ENCODE measurements at regions not wholly inside any gene's neighbourhood (a gene's known extent, or its start where the extent isn't known, plus 50 kb on each side); places are given as distances from the start of the nearest gene placed in this dataset.

DNA sequence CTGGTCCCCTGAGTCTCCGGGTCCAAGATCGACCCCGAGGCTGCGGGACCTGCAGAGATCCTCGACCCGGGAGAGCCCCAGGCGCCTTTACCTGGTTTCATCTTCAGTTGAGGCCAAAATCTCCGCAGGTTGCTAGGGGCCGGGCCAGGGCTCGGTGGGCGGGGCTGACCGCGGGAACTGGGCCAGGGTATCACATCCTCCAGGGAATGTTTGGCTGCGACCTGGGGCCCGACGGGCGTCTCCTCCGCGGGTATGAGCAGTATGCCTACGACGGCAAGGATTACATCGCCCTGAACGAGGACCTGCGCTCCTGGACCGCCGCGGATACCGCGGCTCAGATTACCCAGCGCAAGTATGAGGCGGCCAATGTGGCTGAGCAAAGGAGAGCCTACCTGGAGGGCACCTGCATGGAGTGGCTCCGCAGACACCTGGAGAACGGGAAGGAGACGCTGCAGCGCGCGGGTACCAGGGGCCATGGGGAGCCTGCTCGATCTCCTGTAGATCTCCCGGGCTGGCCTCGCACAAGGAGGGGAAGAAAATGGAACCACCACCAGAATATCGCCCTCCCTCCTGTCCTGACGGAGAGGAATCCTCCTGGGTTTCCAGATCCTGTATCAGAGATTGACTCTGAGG lies 53.8 kb upstream of the POLR1H start:
- TF ChIP-seq EZH2 (IDR thresholded peaks at IDR 0.05; ENCODE audit: insufficient read depth, poor library complexity, severe bottlenecking) (peak; percentile 48), EZH2phosphoT487 (IDR thresholded peaks at IDR 0.05; ENCODE audit: insufficient read depth, low read depth) (no peak)
